ENCODE measurements at regions not wholly inside any gene's neighbourhood (a gene's known extent, or its start where the extent isn't known, plus 50 kb on each side); places are given as distances from the start of the nearest gene placed in this dataset.

DNA sequence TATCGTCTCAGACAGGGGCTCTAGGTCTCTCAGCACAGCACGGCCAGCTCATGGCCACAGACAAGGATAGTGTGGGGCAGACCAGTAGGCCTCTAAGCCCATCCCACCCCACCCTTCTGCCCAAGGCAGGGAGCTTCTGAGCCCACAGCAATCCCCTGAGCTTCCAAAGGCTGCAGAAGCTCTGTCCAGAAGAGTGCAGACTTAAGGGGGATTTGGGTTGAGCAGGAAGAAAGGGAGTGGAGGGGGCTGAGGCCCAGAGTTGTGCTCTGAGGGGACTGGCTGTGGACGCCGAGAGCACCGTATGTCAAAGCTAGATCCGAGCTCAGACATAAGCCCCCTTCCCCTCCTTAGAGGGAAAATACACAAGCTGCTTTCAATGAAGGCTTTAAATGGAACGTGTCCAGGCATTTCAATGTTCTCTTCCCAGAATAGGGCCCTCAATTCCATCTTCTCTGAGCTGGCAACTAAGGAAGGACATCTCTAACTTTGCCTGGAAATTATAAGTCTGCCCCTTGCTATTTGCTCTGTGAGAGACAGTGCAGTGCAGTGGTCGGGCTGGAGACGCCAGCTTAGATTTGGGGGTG, 116.4 kb upstream of the RPL38 start:
- no peak for TF ChIP-seq POLR2A (IDR thresholded peaks at IDR 0.05)
- TF ChIP-seq CTCF (IDR thresholded peaks at IDR 0.05): no peak
- Histone ChIP-seq H3K27ac (no peak overlapping the region), H3K36me3 (no peaks in the 10 kb centered on the region), H3K9me3 (peaks cover 0 to 9% (median 5%) of the 10 kb centered on the region in 3 donors), H3K27me3 (peaks cover 0 to 62% (median 0%) of the 10 kb centered on the region in 4 donors), H3K4me1 (no peaks in the 10 kb centered on the region), H3K4me3 (no peak overlapping the region)
- intact Hi-C loops (cut with DNase I): no loop called here
- 43 to 63% methylated on average over 6 to 7 of the region's 9 CpGs for WGBS, 2 donors
- DNase-seq: no peak

DNA sequence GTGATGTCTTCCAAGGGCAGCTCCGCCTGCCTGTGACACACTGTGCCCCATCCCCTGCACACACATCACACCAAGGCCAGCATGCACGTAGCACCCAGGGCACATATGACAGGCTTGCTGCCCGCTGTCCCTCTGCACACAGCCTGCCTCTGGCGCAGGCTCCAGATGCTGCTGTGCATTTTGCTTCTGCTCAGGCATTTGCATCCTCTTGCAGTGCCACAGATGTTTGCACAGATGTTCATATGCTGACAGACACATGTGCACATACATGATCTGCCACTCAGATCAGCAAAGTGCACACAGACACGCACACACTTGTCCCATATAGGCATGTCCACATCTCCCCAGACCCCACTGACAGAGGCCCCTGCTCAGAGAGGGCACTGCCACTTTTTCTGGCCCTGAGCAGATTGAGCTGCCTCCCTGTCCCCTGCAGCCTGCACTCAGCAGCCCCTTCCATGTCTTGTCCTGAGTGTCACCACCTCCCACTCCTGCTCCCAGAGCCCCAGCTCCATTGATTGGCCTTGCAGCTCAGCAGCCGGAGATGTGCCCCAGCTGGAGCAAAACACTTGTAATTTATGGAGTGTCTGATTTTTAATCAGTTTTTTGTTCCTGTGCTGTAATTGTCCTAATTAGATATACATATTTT, 115.1 kb upstream of the RPL38 start:
- Histone ChIP-seq H3K27ac (no peak overlapping the region), H3K27me3 (peaks cover 0 to 49% (median 0%) of the 10 kb centered on the region in 4 donors), H3K4me3 (no peak overlapping the region), H3K36me3 (no peaks in the 10 kb centered on the region), H3K4me1 (no peaks in the 10 kb centered on the region), H3K9me3 (peaks cover 0 to 11% (median 9%) of the 10 kb centered on the region in 3 donors)
- DNase-seq: no peak
- WGBS, 2 donors: 78 to 86% methylated on average over 5 to 6 of the region's 6 CpGs
- TF ChIP-seq POLR2A (IDR thresholded peaks at IDR 0.05): no peak
- no peak for TF ChIP-seq CTCF (IDR thresholded peaks at IDR 0.05)
- intact Hi-C loops (cut with DNase I): no loop called here

- TF ChIP-seq POLR2A (IDR thresholded peaks at IDR 0.05): no peak
- TF ChIP-seq CTCF (IDR thresholded peaks at IDR 0.05): no peak
- intact Hi-C loops (cut with DNase I): no loop called here
- Histone ChIP-seq H3K27me3 (peaks cover 0 to 44% (median 0%) of the 10 kb centered on the region in 4 donors), H3K27ac (no peak overlapping the region), H3K4me3 (no peak overlapping the region), H3K9me3 (peaks cover 0 to 11% (median 9%) of the 10 kb centered on the region in 3 donors), H3K36me3 (no peaks in the 10 kb centered on the region), H3K4me1 (no peaks in the 10 kb centered on the region)
- 52 to 71% methylated on average over 3 to 4 of the region's 5 CpGs for WGBS, 2 donors
- DNase-seq: no peak
Measured at GRCh38 chr17:74088934-74089329, 114.5 kb upstream of the RPL38 start.

DNA sequence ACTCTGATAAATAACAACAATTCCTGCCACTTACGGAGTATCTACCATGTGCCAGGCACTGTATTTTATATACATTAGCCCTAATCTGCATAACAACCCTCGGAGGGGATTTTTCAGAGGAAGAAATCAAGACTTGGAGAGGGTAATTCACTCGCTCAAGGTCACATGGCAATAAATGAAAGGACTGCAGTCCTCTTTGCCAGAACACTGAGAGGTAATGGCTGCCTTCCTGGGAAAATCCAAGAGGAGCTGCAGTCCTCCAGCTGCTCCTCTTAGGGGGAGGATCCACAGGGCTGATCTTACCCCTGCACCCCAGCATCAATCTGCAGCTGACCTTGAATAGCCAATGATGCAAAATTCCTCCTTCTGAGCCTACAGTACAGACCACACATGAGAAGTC, 114.1 kb upstream of the RPL38 start:
- WGBS, 2 donors: 56 to 65% methylated on average over 2 to 3 of the region's 3 CpGs
- intact Hi-C loops (cut with DNase I): no loop called here
- Histone ChIP-seq H3K36me3 (no peaks in the 10 kb centered on the region), H3K4me3 (no peak overlapping the region), H3K4me1 (no peaks in the 10 kb centered on the region), H3K9me3 (peaks cover 0 to 11% (median 9%) of the 10 kb centered on the region in 3 donors), H3K27me3 (peaks cover 0 to 41% (median 0%) of the 10 kb centered on the region in 4 donors), H3K27ac (no peak overlapping the region)
- no peak for TF ChIP-seq CTCF (IDR thresholded peaks at IDR 0.05)
- TF ChIP-seq POLR2A (IDR thresholded peaks at IDR 0.05): no peak
- DNase-seq: no peak

DNA sequence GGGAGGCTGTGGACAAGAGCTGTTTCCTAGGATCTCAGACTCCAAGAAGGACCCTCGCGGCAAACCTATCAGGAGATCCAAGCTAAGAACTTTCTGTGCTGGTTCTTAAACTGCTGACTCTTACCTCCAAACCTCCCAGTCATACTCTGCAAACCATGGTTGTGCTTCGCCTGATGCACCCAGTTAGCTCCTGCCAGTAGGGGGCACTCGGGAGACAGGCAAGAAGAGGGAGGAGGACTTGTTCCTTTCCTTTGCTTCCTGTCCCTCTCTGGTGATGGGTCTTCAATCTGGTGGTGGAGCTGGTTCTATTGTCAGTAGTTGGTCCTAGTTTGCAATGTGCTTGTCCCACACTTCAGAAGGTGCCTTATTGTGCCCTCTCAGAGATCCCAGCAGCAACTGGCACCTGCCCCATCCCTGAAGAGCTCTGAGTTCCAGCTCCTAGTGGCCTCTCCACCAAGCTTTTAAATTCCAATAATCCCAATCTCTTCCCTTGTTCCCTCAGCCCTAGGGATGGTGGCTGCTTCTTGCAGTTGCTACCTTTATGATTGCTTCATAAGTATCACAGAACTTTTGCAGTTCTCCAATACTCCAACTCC, 113.5 kb upstream of the RPL38 start:
- Histone ChIP-seq H3K4me3 (no peak overlapping the region), H3K27ac (no peak overlapping the region), H3K27me3 (peaks cover 0 to 38% (median 0%) of the 10 kb centered on the region in 4 donors), H3K36me3 (no peaks in the 10 kb centered on the region), H3K9me3 (peaks cover 0 to 11% (median 8%) of the 10 kb centered on the region in 3 donors), H3K4me1 (no peaks in the 10 kb centered on the region)
- WGBS, 2 donors: 38 to 54% methylated on average over 4 of the region's 4 CpGs
- DNase-seq: no peak
- TF ChIP-seq CTCF (IDR thresholded peaks at IDR 0.05): peak in 5 of 6 experiments; percentile 21 to 68 (median 43)
- TF ChIP-seq POLR2A (IDR thresholded peaks at IDR 0.05): no peak
- intact Hi-C loops (cut with DNase I): no loop called here

All from esophagus squamous epithelium (tissue), 5 donors.